Right atrium auricular region (tissue), 2 donors: ENCODE measurements at regions not wholly inside any gene's neighbourhood (a gene's known extent, or its start where the extent isn't known, plus 50 kb on each side); places are given as distances from the start of the nearest gene placed in this dataset.

Source experiments
- DNase-seq: peaks from one replicate; pipeline ENCODE4 v3.0.0-alpha.2; 2019; ENCODE audit warnings: low spot score
- H3K27ac ChIP-seq, 2 donors: fragments of 200-600 bp; sonication (generic); 1 replicate in 1 of 2; 2 replicates in 1 of 2; pipeline ENCODE4 v1.5.1; 2016 to 2019
- H3K27me3 ChIP-seq, 2 donors: fragments of 200-600 bp; sonication (generic); one replicate each; pipeline versions ENCODE4 v1.5.1 to v1.6.0; 2017 to 2019
- H3K36me3 ChIP-seq: fragments of 200-600 bp; sonication (generic); one replicate; pipeline ENCODE4 v1.5.1; 2016
- H3K4me1 ChIP-seq, 2 donors: fragments of 200-600 bp; sonication (generic); one replicate each; pipeline versions ENCODE4 v1.5.1 to v1.6.0; 2017 to 2019
- H3K4me3 ChIP-seq, 2 donors: fragments of 200-600 bp; sonication (generic); 1 replicate in 1 of 2; 2 replicates in 1 of 2; pipeline ENCODE4 v1.5.1; 2017 to 2019; ENCODE audit warnings: mild to moderate bottlenecking in 1 of 2, moderate library complexity in 1 of 2
- H3K9me3 ChIP-seq, 2 donors: fragments of 200-600 bp; sonication (generic); one replicate each; pipeline ENCODE4 v1.5.1; 2019
- TF ChIP-seq, protein P1 (sequence below), 2 donors: fragments of 200-600 bp; sonication (generic); IDR thresholded peaks; one replicate each; pipeline ENCODE4 v1.5.1; 2019; ENCODE audit warnings: antibody characterized with exemption in 2 of 2

DNA sequence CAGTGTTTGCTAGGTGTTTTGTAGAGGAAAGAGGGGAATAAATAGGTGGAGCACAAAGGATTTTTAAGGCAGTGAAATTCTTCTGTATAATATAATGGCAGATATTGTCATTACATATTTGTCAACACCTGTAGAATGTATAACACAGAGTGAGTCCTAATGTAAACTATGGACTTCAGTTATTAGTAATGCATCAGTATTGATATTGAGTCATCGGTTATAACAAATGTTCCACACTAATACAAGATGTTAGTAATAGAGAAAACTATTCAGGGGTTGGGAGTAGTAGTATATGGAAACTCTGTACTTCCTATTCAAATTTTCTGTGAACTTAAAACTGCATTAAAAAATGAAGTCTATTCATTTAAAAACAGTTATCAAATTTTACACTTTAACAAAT lies 299.2 kb downstream of the UBE3D start:
- H3K27ac ChIP-seq, result no peak overlapping the region
- no peaks in the 10 kb centered on the region for H3K9me3 ChIP-seq
- no peak for DNase-seq
- H3K4me1 ChIP-seq, result no peaks in the 10 kb centered on the region
- TF ChIP-seq, protein P1, sequence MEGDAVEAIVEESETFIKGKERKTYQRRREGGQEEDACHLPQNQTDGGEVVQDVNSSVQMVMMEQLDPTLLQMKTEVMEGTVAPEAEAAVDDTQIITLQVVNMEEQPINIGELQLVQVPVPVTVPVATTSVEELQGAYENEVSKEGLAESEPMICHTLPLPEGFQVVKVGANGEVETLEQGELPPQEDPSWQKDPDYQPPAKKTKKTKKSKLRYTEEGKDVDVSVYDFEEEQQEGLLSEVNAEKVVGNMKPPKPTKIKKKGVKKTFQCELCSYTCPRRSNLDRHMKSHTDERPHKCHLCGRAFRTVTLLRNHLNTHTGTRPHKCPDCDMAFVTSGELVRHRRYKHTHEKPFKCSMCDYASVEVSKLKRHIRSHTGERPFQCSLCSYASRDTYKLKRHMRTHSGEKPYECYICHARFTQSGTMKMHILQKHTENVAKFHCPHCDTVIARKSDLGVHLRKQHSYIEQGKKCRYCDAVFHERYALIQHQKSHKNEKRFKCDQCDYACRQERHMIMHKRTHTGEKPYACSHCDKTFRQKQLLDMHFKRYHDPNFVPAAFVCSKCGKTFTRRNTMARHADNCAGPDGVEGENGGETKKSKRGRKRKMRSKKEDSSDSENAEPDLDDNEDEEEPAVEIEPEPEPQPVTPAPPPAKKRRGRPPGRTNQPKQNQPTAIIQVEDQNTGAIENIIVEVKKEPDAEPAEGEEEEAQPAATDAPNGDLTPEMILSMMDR (IDR thresholded peaks at IDR 0.05), result no peak
- H3K27me3 ChIP-seq, result no peaks in the 10 kb centered on the region
- no peaks in the 10 kb centered on the region for H3K36me3 ChIP-seq
- no peak overlapping the region for H3K4me3 ChIP-seq

DNA sequence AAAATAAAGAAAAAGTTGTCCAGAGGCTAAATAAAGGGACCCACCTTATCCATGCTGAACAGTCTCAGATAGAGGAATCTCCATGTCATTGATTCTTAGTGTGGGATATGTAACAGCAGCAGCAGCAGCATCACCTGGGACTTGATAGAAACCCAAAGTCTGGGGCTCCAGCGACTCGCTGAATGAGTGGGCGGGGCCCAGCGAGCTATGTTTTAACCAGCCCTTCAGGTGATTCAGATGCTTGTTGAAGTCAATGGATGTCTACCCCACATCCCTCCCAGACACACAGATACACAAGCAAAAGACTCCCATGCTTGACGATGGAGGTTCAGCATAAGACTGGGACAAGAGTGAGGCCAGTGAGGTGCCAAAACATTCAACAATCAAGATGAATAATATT lies 298.6 kb downstream of the UBE3D start:
- no peaks in the 10 kb centered on the region for H3K4me1 ChIP-seq
- H3K27me3 ChIP-seq, result no peaks in the 10 kb centered on the region
- no peak overlapping the region for H3K4me3 ChIP-seq
- TF ChIP-seq, protein P1 (IDR thresholded peaks at IDR 0.05), result no peak
- H3K9me3 ChIP-seq, result no peaks in the 10 kb centered on the region
- no peaks in the 10 kb centered on the region for H3K36me3 ChIP-seq
- no peak for DNase-seq
- H3K27ac ChIP-seq, result no peak overlapping the region

DNA sequence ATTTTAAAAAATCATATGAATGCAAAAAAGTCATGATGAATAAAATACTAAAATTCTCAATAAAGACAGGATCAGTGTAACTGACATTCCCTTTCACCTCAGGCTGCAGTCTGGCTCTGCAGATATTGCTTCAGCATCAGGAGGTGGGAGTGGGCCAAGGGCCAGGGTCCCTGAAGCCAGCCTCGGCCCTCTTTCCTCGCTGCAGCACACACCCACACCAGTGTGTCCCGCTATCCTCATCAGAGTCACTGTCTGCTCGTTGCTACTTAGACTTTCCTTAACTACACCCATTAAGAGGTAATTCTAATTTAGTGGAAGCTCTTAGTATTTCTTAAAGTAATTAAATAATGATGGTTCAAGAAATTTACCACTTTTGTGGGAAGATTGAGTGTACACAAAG lies 298.2 kb downstream of the UBE3D start:
- DNase-seq, result no peak
- no peaks in the 10 kb centered on the region for H3K9me3 ChIP-seq
- TF ChIP-seq, protein P1 (IDR thresholded peaks at IDR 0.05), result no peak
- H3K27me3 ChIP-seq, result no peaks in the 10 kb centered on the region
- no peak overlapping the region for H3K4me3 ChIP-seq
- H3K27ac ChIP-seq, result no peak overlapping the region
- no peaks in the 10 kb centered on the region for H3K36me3 ChIP-seq
- H3K4me1 ChIP-seq, result no peaks in the 10 kb centered on the region

DNA sequence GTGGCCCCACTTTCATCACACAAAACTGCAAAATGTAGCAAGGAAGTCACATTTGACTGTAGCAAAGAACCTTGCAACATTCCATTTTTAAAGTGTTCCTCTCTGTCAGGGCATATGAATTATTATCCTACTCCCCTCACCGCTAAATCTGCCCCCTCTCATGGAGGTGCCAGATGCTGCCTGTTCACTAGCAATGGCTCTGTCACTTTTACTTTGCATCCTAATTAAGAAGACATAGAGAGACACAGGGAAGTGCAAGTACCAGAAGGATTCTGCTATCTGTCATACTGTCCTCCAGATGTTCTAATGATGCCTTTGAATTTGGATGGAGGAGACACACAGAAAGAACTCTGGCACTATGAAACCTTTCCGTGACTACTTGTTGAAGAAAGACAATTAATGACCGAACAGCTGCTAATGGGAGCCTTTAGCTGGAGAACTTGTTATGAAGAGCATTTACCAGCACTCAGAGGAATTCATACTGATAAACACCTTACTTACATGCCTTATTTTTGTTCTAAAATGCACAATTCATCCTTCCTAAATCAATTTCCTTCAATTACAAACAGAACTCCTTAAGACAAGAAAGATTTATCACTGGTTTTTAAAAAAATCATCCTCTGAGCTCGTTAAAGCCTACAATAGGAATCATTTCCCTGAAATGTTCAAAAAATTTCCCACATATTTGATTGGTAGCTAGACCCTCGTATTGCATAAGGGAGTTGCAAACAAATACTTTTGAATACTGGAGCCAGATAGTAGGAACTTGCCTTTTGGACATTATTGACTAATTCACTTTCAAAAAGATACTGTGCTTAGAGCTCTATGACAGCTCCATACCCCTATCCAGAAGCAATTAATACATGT lies 292.6 kb downstream of the UBE3D start:
- H3K9me3 ChIP-seq, result no peaks in the 10 kb centered on the region
- DNase-seq, result no peak
- H3K27me3 ChIP-seq, result no peaks in the 10 kb centered on the region
- no peak overlapping the region for H3K27ac ChIP-seq
- TF ChIP-seq, protein P1 (IDR thresholded peaks at IDR 0.05), result no peak
- no peaks in the 10 kb centered on the region for H3K4me1 ChIP-seq
- H3K4me3 ChIP-seq, result no peak overlapping the region
- H3K36me3 ChIP-seq, result no peaks in the 10 kb centered on the region

DNA sequence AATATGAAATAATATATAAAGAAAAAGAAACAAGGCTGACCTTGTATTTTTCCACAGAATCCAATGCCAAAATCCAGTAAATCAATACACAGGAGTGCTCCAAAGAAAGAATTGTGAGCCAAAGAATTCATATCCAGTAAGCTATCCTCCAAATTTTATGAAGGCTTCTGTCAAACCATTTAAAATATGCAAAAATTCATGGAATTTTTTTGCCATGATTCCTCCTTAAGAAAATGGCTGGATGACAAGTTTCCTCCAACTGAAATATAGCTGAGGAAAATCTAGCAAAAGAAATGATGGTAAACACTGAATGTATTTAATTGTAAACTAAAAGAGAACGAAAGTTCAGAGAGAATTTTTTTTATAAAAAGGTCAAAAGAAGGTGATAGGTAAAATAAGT lies 290.3 kb downstream of the UBE3D start:
- Histone ChIP-seq H3K4me3 (no peak overlapping the region), H3K36me3 (no peaks in the 10 kb centered on the region), H3K27me3 (no peaks in the 10 kb centered on the region), H3K27ac (no peak overlapping the region), H3K4me1 (no peaks in the 10 kb centered on the region), H3K9me3 (no peaks in the 10 kb centered on the region)
- no peak for DNase-seq
- TF ChIP-seq, protein P1 (IDR thresholded peaks at IDR 0.05), result no peak

DNA sequence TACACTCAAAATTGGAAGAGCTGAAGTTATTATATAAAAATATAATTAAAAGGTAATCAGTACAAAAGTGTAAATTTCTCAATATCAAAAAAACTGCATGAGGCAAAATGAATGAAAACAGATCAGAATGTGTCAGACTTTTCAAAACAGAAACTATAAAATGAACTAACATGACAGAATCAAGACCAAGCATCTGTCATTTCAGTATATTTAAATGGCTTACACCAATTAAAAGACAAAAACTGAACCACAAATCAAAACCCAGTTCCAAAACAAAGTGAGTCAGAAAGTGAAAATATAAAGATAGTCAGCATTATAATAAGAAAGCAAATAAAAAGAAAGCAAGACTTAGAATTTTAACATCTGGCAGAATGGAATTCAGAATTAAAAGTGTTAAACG lies 289.7 kb downstream of the UBE3D start:
- TF ChIP-seq, protein P1 (IDR thresholded peaks at IDR 0.05), result no peak
- Histone ChIP-seq H3K36me3 (no peaks in the 10 kb centered on the region), H3K27ac (no peak overlapping the region), H3K4me1 (no peaks in the 10 kb centered on the region), H3K9me3 (no peaks in the 10 kb centered on the region), H3K4me3 (no peak overlapping the region), H3K27me3 (no peaks in the 10 kb centered on the region)
- DNase-seq, result no peak
